ENCODE measurements at regions not wholly inside any gene's neighbourhood (a gene's known extent, or its start where the extent isn't known, plus 50 kb on each side); places are given as distances from the start of the nearest gene placed in this dataset.

DNA sequence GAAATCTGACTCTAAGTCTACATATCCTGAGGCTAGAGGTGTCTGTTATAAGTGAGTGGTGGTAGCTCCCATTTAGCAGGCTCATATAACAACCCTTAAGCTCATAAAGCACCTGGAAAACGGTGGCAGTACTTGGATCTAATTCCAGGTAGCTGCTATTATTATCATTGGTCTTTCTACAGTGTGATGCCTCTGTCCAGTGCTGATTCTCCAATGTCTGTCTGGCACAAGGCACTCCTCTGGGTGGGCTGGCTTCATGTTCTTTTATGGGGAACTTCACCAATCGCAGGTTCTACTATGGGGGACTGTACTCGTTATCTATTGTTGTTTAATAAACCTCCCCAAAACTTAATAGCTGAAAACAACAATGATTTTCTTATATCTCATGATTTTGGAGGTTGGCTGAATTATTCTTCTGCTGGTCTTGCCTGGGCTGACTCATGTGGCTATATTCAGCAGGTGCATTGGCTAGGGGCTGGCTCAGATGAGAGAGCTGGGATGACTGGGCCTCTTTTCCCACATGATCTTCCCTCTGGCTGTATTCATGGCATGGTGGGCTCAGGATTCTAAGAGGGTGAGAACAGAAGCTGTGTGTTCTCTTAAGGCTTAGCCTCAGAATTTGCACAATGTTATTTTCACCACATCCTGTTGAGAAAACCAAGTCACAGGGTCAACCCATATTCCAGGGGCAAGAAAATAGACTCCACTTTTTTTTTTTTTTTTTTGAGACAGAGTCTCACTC is 93.0 kb upstream of the PCGF5 start:
- no peak for ATAC-seq
- DNase-seq (ENCODE audit: low spot score): no peak

DNA sequence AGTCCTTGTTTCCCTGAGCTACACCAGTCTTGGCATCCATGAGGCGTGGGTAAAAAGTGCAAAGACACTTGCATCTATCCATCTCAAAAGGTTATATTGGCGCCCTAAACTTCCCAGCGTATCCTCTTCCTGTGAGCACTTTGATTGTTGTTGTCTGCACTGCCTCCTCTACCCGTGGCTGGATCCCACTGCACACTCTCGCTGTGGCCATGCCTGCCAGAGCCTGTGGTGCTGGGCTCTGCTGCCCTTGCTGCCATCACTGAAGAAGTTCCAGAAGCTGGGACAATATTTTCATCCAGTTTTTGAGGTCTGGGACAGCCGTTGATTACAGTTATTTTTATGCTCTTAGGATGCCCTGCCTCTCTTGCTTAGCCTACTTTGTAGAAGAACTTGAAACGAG is 85.3 kb upstream of the PCGF5 start:
- DNase-seq (ENCODE audit: low spot score): no peak

GRCh38 chr10:91137011-91137643 is 83.3 kb upstream of the PCGF5 start:
- DNase-seq (ENCODE audit: low spot score) (no peak), ATAC-seq (no peak)

More for the DNA sequence above, 85.3 kb upstream of the PCGF5 start:
- no peak for ATAC-seq

GRCh38 chr10:91137822-91138221 is 82.6 kb upstream of the PCGF5 start:
- DNase-seq (ENCODE audit: low spot score) (no peak), ATAC-seq (no peak)

GRCh38 chr10:91140995-91141549 is 79.4 kb upstream of the PCGF5 start:
- no peak for ATAC-seq
- DNase-seq (ENCODE audit: low spot score): no peak

- ATAC-seq (no peak), DNase-seq (ENCODE audit: low spot score) (no peak)
These were observed 75.5 kb upstream of the PCGF5 start for GRCh38 chr10:91144961-91145360.

DNA sequence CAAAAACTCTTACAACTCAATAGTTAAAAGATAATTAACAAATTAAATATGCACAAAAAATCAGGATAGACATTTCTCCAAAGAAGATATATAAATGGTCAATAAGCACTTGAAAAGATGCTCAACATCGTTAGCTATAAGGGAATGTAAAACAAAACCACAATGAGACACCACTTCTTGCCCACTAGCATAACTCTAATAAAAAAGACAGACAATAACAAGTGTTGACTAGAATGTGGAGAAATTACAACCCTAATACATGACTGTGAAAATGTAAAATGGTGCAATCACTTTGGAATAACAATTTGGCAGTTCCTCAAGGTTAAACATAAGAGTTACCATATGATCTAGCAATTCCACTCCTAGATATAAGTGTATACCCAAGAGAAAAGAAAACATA is 74.3 kb upstream of the PCGF5 start:
- DNase-seq (ENCODE audit: low spot score): no peak
- no peak for ATAC-seq

DNA sequence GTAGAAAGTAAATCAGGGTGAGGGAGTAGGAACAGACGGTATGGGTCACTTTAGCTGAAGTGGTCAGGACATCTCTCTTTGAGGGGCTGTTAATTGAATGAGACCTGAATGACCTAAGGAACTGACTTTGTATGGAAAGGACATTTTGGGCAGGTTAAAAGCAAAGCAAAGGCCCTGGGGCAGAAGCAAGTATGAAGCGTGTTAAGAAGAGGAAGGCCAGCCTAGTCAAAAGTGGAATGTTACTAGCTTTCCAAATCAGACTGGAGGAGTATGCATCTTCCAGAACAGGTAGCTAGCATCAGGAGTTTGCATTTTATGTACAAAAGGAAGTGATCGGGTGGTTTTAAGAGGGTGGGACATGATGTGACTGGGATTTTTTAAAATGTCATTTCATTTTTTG is 70.9 kb upstream of the PCGF5 start:
- no peak for ATAC-seq
- DNase-seq (ENCODE audit: low spot score): no peak

DNA sequence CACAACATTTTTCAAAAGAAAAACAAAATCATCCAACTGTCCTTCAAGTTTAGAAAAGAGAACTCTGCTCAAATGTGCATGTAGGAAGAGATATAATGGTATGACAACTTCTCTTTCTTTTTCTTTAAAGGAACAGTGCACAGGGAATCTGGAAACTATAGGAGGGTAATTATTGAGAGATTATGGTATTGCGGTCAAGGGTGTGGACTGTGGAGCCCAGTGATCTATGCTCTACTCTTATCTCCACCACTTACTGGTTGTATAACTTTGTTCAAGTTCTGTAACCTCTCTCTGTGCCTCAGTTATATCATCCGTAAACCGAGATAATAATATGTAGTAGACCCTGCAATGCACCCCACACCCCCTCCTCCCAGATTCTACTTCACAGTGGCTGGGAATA is 69.8 kb upstream of the PCGF5 start:
- DNase-seq (ENCODE audit: low spot score): no peak
- ATAC-seq: no peak

- DNase-seq (ENCODE audit: low spot score): no peak
- ATAC-seq: no peak
These were observed 67.0 kb upstream of the PCGF5 start for GRCh38 chr10:91153508-91153907.

GRCh38 chr10:91154842-91155241 is 65.6 kb upstream of the PCGF5 start:
- ATAC-seq: no peak

DNA sequence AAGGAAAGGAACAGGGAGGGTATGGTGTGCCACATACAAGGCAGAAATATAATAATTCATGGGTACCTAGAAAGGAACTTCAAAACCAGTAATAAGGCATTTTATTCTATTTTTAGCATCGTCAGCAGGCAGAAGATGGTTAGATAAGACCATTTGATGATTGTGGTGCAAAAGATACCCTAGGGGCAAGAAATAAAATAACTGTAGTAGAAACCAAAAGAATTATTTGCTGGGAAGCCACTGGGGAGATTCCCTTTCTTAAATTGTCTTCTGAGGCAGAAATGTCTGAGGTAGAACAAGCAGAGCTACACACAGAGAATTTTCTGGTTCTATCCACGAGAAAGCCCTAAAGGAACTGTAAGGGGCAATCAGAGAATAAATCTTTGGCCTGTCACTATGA is 64.3 kb upstream of the PCGF5 start:
- no peak for DNase-seq (ENCODE audit: low spot score)
- ATAC-seq: no peak

More at GRCh38 chr10:91154842-91155241, 65.6 kb upstream of the PCGF5 start:
- DNase-seq (ENCODE audit: low spot score): no peak

DNA sequence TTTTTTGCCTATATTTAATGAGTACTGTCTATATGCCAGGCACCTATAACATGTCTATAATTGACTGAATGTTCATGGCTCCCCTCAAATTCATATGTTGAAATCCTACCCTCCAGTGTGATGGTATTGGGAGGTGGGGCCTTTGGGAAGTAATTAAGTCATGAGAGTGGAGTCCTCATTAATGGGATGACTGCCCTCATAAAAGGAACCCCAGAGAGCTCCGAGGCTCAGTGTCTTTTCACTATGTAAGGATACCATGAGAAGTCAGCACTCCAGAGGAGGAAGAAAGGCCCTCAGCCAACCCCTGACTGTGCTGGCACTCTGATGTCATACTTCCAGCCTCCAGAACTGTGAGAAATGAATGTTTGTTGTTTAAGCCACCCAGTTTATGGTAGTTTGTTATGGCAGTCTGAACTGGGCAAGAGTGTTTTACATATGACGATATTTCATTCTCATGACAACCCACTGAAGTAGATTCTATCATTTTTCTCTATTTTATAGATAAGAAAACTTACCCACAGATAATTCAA is 61.1 kb upstream of the PCGF5 start:
- ATAC-seq: no peak

DNA sequence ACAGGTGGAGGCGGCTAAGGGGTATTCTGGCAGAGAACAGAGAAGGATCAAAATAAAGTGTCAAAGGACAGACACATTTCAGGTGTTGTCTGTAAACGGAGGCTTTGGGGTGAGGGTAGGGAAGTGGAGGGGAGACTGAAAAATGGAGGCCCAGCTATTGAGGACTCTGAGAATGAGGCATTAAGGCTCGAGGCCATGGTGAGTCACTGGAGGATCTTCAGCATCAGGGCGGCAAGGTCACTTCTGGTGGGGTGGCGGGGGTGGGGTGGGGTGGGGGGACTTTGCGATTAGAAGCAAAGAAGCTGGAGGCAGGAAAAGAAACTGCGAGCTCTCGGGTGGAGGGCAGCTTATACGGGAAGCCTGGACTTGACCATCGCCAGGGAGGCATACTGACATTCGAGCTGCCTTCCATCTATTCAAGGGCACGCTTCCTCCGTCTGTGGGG is 58.4 kb upstream of the PCGF5 start:
- ATAC-seq: peak; percentile 2
- DNase-seq (ENCODE audit: low spot score): no peak

More for the DNA sequence above, 61.1 kb upstream of the PCGF5 start:
- no peak for DNase-seq (ENCODE audit: low spot score)

DNA sequence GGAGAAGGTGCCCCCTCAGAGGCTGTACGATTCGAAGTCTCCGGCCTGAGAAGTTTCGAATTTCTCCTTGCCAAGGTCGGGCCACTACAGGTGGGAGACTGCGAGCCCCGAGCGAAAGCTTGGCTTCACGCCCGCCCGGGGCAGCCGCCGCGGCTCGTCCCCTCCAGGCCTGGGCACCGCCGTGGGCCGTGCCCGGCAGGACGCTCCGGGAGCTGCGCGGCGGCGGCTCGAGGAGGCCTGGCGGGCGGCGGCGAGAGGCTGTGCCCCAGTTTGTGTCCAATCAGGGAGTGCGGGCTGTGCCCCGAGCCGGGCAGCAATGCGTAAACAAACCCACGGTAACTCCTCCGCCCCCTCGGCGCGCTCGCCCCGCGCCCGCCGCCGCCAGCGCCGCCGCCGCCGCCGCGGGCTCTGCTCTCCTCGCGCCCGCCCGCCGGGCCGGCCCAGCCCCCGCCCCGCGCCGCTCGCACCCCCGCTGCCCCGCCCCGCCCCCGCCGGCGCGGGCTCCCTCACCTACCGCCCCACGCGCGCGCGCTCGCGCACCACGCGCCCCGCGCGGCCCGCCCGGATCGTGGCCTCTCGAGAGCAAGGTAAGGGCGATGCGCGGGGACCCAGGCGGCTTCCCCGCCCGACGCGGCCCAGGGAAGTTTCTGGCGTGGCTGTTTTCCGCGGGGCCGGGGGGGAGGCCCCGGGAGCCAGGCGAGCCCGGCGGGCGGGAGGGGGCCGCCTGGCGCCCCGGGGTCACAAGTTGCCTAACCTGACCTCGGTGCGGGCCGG is 57.8 kb upstream of the PCGF5 start:
- peak; percentile 93 for DNase-seq (ENCODE audit: low spot score)
- ATAC-seq: peak; percentile 78

DNA sequence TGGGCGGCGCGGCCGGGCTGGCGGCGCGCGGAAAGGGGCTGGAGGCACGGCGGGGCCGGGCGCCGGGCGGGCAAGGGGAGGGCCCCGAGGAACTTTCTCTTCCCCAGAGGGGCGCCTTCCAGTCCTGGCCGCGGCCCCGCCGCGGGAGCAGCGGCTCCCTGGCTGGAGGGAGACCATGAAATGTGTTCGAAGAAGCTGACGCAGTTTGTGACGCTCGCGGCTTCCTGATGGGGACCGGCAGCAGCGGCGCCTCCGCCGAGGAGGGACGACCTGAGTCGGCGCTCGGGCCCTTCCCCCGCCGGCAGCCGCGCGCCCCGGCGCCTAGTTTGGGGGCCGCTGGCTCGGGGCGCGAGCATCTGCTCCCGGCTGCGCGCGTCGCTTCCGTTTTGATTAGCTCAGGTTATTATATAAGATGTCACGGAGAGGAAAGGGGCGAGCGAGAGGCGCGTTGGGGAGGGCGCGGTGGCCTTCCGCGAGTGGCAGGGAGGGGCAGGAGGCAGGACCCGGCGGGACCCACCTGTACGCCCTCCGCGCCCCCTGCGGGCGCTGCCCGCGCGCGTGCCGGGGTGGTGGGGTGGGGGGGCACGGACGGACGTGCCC is 57.1 kb upstream of the PCGF5 start:
- peak; percentile 75 for ATAC-seq

DNA sequence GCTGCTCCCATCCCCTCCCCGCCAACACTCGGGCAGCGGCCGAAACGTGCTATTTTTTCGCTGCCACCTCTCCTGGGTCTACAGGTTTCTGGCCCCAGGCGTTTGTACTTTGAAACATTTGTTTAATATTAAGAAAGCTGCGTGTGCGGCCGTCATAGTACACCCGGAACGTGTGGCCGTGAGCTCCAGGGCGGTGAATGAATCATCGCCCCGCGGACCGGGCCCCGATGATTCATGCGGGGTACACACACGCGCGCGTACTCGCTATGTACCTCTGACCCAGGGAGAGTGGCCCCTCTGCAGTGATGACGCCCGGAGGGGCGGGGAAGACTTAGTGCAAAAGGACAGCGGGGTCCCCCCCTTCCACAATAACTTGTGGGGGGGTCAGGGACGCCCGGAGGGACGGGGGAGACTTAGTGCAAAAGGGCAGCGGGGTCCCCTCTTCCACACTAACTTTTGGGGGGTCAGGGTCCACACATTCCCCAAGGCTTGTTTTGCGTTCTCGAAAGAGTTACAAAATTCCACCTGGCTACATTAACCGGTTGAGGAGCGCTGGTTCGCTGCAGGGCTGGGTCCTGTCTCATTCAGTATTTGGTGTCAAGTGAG is 56.5 kb upstream of the PCGF5 start:
- ATAC-seq (peak; percentile 41), DNase-seq (ENCODE audit: low spot score) (peak; percentile 70)

More for the DNA sequence above, 57.1 kb upstream of the PCGF5 start:
- DNase-seq (ENCODE audit: low spot score): peak; percentile 86

DNA sequence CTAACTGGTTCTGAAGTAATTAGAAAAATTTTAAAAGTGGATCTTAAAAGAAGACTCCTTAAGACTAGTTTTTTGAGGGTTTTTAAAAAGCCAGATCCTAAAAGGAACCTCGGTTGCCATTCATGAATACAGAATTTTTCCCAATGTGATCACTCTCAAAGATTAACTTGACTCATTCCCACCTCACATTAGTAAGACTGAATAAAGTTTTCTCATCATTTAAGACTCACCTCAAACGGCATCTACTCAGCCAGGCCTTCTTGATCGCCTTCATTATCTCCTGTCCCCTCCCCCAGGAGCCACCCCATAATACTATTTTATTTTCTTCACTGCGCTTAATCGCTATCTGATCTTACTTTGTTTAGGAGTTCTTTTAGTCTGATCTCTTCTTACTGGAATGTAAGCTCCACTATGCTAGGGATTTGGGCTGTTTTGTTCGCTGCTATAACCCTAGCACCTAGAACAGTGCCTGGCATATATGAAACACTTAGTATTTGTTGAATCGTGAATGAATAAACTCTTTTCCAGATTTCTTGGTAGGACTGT is 55.9 kb upstream of the PCGF5 start:
- DNase-seq (ENCODE audit: low spot score) (no peak), ATAC-seq (no peak)

DNA sequence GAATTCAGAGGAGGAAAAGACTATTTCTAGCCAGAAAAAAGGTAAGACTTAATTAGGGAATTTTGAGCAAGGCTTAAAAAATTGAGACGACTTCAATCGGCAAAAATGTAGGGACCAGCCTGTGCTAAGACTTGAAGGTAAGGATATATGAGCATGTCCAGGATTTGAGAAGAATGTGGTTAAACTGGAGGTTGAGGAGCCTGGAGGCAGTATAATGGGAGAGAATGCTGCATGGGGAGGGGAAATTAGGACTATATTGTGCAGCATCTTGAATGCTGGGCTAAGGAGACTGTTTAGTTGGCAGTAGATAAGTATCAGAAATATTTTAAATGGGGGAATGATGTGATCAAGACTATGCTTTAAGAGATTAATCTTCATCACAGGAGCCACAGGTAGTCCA is 53.1 kb upstream of the PCGF5 start:
- ATAC-seq (no peak), DNase-seq (ENCODE audit: low spot score) (no peak)

- DNase-seq (ENCODE audit: low spot score): no peak
- no peak for ATAC-seq
These were observed 50.0 kb upstream of the PCGF5 start for GRCh38 chr10:91170418-91170817.
